Gastrocnemius medialis (tissue), 4 donors: ENCODE measurements at regions not wholly inside any gene's neighbourhood (a gene's known extent, or its start where the extent isn't known, plus 50 kb on each side); places are given as distances from the start of the nearest gene placed in this dataset.

Source experiments
- ATAC-seq, 2 donors: fragments of 150-250 bp; one replicate each; pipeline ENCODE4 v1.9.1; 2016
- DNase-seq, 2 donors: peaks; one replicate each; pipeline ENCODE4 v3.0.0-alpha.2; 2019
- H3K27ac ChIP-seq, 4 donors: fragments of 200-600 bp; sonication (generic); 1 replicate in 1 of 4; 2 replicates in 3 of 4; pipeline ENCODE4 v1.5.1; 2016 to 2018; ENCODE audit warnings: mild to moderate bottlenecking in 2 of 4, moderate library complexity in 1 of 4
- H3K27me3 ChIP-seq, 3 donors: fragments of 200-600 bp; sonication (generic) in 2 of 3; 1 replicate in 1 of 3; 2 replicates in 2 of 3; pipeline versions ENCODE4 v1.5.1 to v1.6.0; 2016 to 2019; ENCODE audit warnings: mild to moderate bottlenecking in 1 of 3, moderate library complexity in 1 of 3
- H3K36me3 ChIP-seq, 2 donors: fragments of 200-600 bp; sonication (generic) in 1 of 2; one replicate each; pipeline ENCODE4 v1.5.1; 2017 to 2018
- H3K4me1 ChIP-seq, 2 donors: fragments of 200-600 bp; sonication (generic) in 1 of 2; one replicate each; pipeline ENCODE4 v1.5.1; 2016 to 2017; ENCODE audit warnings: mild to moderate bottlenecking in 2 of 2
- H3K4me3 ChIP-seq, 4 donors: fragments of 200-600 bp; sonication (generic) in 3 of 4; 1 replicate in 1 of 4; 2 replicates in 3 of 4; pipeline ENCODE4 v1.5.1; 2016 to 2019; ENCODE audit warnings: mild to moderate bottlenecking in 2 of 4
- H3K9me3 ChIP-seq, 3 donors: fragments of 200-600 bp; sonication (generic) in 2 of 3; 1 replicate in 1 of 3; 2 replicates in 2 of 3; pipeline ENCODE4 v1.5.1; 2016 to 2019
- POLR2A ChIP-seq, 2 donors: fragments of 450-650 bp; IDR thresholded peaks; one replicate each; pipeline ENCODE4 v1.6.1; 2017; ENCODE audit warnings: antibody characterized with exemption in 2 of 2, mild to moderate bottlenecking in 2 of 2, moderate library complexity in 2 of 2
- in situ Hi-C, 4 donors: fragments of 200-750 bp; cut with MboI; loops; one replicate each; pipeline versions ENCODE4 v1.15.0 to v1.8.0; 2017; ENCODE audit warnings: low sequenced_read_pairs in 4 of 4
- intact Hi-C: fragments of 100-400 bp; cut with DNase I; formaldehyde crosslinking; loops from one replicate; pipeline ENCODE4 v1.15.1; 2023; ENCODE audit warnings: low total_unique reads
- TF ChIP-seq, protein P1 (sequence below), 5 experiments: fragments of 450-650 bp in 3 of 5; fragments of 200-600 bp in 2 of 5; sonication (generic) in 2 of 5; IDR thresholded peaks in 4 of 5; conservative IDR thresholded peaks in 1 of 5; 1 replicate in 4 of 5; 2 replicates in 1 of 5; pipeline ENCODE4 v1.5.1; 2016 to 2019; ENCODE audit warnings: antibody characterized with exemption in 5 of 5, mild to moderate bottlenecking in 3 of 5, moderate library complexity in 3 of 5

DNA sequence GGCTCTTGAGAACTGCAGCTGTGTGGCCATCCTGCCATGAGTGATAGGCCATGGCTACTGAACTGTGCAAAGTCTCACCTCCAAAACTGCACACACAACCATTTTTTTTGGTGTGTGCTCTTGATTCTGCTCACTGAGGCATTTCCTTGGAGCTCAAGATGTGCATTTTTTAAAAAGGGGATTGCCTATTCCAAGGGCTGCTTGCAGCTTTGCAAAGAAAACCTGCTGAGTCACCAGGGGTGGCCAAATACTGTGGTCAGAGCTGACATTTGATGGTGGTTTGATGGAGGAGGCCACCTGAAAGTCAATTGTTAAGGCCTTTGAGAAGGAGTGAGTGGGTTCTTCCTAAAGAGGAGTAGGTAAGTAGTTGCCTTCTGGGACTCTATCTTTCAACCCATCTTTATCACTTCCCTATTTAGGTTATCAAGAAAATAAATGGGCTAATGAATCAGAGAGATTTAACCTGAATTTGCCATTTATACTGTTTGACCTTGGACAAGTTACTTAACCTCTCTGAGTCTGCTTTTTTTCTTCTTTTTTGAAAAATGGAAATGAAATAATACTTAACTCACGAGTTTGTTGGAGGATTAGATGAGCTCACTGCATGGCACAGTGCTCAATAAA lies 87.9 kb downstream of the CHST2 start:
- DNase-seq = no peak
- intact Hi-C loops = no loop called here
- in situ Hi-C loops = no loop called here
- Histone ChIP-seq H3K27me3 (no peaks in the 10 kb centered on the region), H3K4me3 (no peak overlapping the region), H3K36me3 (no peaks in the 10 kb centered on the region), H3K9me3 (no peaks in the 10 kb centered on the region), H3K27ac (no peak overlapping the region), H3K4me1 (no peaks in the 10 kb centered on the region)
- no peak for ATAC-seq
- TF ChIP-seq, protein P1, sequence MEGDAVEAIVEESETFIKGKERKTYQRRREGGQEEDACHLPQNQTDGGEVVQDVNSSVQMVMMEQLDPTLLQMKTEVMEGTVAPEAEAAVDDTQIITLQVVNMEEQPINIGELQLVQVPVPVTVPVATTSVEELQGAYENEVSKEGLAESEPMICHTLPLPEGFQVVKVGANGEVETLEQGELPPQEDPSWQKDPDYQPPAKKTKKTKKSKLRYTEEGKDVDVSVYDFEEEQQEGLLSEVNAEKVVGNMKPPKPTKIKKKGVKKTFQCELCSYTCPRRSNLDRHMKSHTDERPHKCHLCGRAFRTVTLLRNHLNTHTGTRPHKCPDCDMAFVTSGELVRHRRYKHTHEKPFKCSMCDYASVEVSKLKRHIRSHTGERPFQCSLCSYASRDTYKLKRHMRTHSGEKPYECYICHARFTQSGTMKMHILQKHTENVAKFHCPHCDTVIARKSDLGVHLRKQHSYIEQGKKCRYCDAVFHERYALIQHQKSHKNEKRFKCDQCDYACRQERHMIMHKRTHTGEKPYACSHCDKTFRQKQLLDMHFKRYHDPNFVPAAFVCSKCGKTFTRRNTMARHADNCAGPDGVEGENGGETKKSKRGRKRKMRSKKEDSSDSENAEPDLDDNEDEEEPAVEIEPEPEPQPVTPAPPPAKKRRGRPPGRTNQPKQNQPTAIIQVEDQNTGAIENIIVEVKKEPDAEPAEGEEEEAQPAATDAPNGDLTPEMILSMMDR (IDR thresholded peaks at IDR 0.05 in 4 of 5, conservative IDR thresholded peaks at IDR 0.05 in 1 of 5) = no peak
- TF ChIP-seq POLR2A (IDR thresholded peaks at IDR 0.05) = no peak

DNA sequence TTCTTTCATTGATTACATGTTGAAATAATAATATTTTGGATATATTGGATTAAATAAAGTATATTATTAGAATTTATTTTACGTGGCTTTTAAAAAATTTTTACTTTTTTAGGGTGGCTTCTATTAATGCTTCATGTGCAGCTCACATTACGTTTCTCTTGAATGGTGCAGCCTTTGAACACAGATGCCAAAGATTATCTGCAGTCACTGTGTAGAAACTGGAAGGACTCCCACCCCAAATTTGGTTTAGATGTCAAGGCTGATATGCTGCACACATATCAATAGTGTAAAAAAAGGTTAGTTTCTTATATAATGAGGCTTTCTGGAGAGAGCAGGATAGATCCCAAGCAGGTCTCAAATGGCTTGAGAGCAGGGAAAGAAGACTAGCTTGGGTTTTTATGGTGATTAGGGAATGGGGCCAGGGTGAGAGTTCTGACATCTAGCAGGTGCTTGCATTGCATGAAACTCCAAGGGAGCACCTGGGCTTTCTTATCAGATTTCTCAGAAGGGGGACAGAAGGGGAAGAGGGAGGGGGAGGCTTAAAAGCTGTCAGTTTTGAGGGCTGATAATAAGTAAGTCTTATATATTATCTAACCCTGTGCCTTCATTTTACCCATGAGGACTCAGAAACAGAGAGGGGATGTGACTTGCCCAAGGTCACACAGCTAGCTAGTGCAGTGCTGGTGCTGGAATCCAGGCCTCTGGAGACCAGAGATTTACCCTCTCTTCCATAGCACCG lies 89.6 kb downstream of the CHST2 start:
- H3K27me3 ChIP-seq = no peaks in the 10 kb centered on the region
- H3K27ac ChIP-seq = no peak overlapping the region
- no peak overlapping the region for H3K4me3 ChIP-seq
- no peak for TF ChIP-seq POLR2A (IDR thresholded peaks at IDR 0.05)
- TF ChIP-seq, protein P1 (IDR thresholded peaks at IDR 0.05 in 4 of 5, conservative IDR thresholded peaks at IDR 0.05 in 1 of 5) = no peak
- no peak for DNase-seq
- H3K9me3 ChIP-seq = no peaks in the 10 kb centered on the region
- intact Hi-C loops (no loop called here), in situ Hi-C loops (no loop called here)
- no peaks in the 10 kb centered on the region for H3K36me3 ChIP-seq
- no peaks in the 10 kb centered on the region for H3K4me1 ChIP-seq
- ATAC-seq = no peak

DNA sequence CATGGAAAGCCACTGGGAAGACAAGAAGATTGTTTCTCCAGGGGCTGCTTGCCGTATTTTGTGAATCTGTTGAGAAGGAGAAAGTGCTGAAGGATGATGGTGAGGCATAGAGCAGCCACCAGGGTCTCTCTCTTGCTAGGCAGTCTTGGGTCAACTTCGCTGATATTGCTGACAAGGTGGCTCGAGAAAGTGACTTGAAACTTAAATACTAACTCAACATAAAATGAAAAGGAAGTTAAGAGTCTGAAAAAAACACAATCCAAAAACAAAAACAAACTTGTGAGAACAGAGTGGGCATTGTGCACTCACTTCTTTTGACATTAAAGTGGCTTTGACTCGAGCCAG lies 90.1 kb downstream of the CHST2 start:
- intact Hi-C loops = no loop called here
- H3K4me3 ChIP-seq = no peak overlapping the region
- no peak overlapping the region for H3K27ac ChIP-seq
- no peak for DNase-seq
- no peaks in the 10 kb centered on the region for H3K36me3 ChIP-seq
- H3K27me3 ChIP-seq = no peaks in the 10 kb centered on the region
- no peaks in the 10 kb centered on the region for H3K4me1 ChIP-seq
- no peak for ATAC-seq
- in situ Hi-C loops = no loop called here
- H3K9me3 ChIP-seq = no peaks in the 10 kb centered on the region
- no peak for TF ChIP-seq POLR2A (IDR thresholded peaks at IDR 0.05)
- TF ChIP-seq, protein P1 (IDR thresholded peaks at IDR 0.05 in 4 of 5, conservative IDR thresholded peaks at IDR 0.05 in 1 of 5) = no peak

DNA sequence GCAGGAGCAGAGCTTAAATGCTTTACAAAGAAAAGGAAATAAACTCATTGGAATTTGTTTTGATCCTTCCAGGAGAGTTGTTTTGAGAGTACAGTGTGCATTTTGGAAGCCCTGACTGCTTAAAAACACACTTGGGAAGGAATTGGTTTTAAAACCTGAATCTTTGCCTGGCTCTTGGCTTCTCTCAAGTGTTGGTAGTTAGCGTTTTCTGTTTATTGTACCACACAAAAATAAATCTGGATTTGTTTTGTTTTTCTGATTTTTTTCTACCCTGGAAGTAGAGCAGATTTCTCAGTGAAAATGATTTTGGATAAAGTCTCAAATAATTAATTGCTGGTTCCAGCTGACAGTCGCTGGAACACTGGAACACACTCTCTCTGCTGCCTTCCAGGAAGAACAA lies 90.6 kb downstream of the CHST2 start:
- H3K4me3 ChIP-seq = no peak overlapping the region
- DNase-seq = no peak
- no peaks in the 10 kb centered on the region for H3K9me3 ChIP-seq
- no peaks in the 10 kb centered on the region for H3K36me3 ChIP-seq
- intact Hi-C loops (no loop called here), in situ Hi-C loops (no loop called here)
- no peak overlapping the region for H3K27ac ChIP-seq
- no peak for TF ChIP-seq POLR2A (IDR thresholded peaks at IDR 0.05)
- TF ChIP-seq, protein P1 (IDR thresholded peaks at IDR 0.05 in 4 of 5, conservative IDR thresholded peaks at IDR 0.05 in 1 of 5) = no peak
- ATAC-seq = no peak
- H3K27me3 ChIP-seq = no peaks in the 10 kb centered on the region
- no peaks in the 10 kb centered on the region for H3K4me1 ChIP-seq
